Endothelial cell of umbilical vein (primary cell): ENCODE measurements at regions not wholly inside any gene's neighbourhood (a gene's known extent, or its start where the extent isn't known, plus 50 kb on each side); places are given as distances from the start of the nearest gene placed in this dataset.

ENCODE experiments used
- BruUV-seq: library from RNA; stranded (reverse); fragments of 400-500 nt; replicated peaks from 2 replicates; lab custom pipeline; 2021; lab: Mats Ljungman, UMichigan
- CTCF ChIA-PET: fragments of 300-600, 350-600 bp; sonication (Branson Sonifier 250); formaldehyde crosslinking; loops from one replicate; lab custom pipeline; 2021; ENCODE audit warnings: antibody characterized with exemption, inconsistent platforms; lab: Charles Lee
- POLR2A ChIA-PET: fragments of 300-600, 350-600 bp; sonication (Branson Sonifier 250); formaldehyde crosslinking; loops from one replicate; lab custom pipeline; 2021; ENCODE audit warnings: antibody characterized with exemption, inconsistent platforms; lab: Charles Lee
- DNase-seq: peaks from one replicate; pipeline ENCODE4 v3.0.0-alpha.2; 2011; ENCODE audit warnings: low read depth, low spot score
- FAIRE-seq: peaks from 2 replicates; lab custom pipeline; 2011; peaks lifted over from hg19 to GRCh38; lab: Jason Lieb, UNC
- H2AFZ ChIP-seq: 2 replicates; pipeline ENCODE4 v1.6.0; 2012; ENCODE audit warnings: low read depth, low read length, control low read depth, inconsistent platforms
- H3K27ac ChIP-seq: 2 replicates; pipeline ENCODE4 v1.5.1; 2011; ENCODE audit warnings: low read depth, mild to moderate bottlenecking, control low read depth, low read length, moderate library complexity; ENCODE audit not compliant: insufficient read depth
- H3K27me3 ChIP-seq, 2 experiments: 2 replicates each; pipeline versions ENCODE4 v1.6.0 to v1.6.1; 2011; ENCODE audit warnings: low read length in 2 of 2, mixed read lengths in 1 of 2; ENCODE audit not compliant: control insufficient read depth in 2 of 2, insufficient read depth in 2 of 2
- H3K36me3 ChIP-seq, 2 experiments: 2 replicates in 1 of 2; 3 replicates in 1 of 2; pipeline ENCODE4 v1.5.1; 2011; ENCODE audit warnings: low read length in 2 of 2, mild to moderate bottlenecking in 1 of 2, moderate library complexity in 1 of 2; ENCODE audit not compliant: control insufficient read depth in 2 of 2, insufficient read depth in 2 of 2; ENCODE audit errors: extremely low read depth in 1 of 2
- H3K4me1 ChIP-seq: 3 replicates; pipeline ENCODE4 v1.5.1; 2011; ENCODE audit warnings: mild to moderate bottlenecking, low read length; ENCODE audit not compliant: control insufficient read depth, insufficient read depth; ENCODE audit errors: extremely low read depth
- H3K4me2 ChIP-seq: 2 replicates; pipeline ENCODE4 v1.6.1; 2011; ENCODE audit warnings: low read length, control low read depth, mixed read lengths; ENCODE audit not compliant: insufficient read depth
- H3K4me3 ChIP-seq, 3 experiments: fragments of 200-600 bp in 1 of 3; sonication (generic), shearing (Covaris generic) in 1 of 3; replicated peaks in 1 of 3; 2 replicates each; pipeline ENCODE4 v1.5.1; 2011 to 2016; ENCODE audit warnings: control low read depth in 3 of 3, low read length in 3 of 3, mild to moderate bottlenecking in 2 of 3, inconsistent platforms in 1 of 3, low read depth in 1 of 3, moderate library complexity in 1 of 3; ENCODE audit not compliant: insufficient read depth in 1 of 3
- H3K79me2 ChIP-seq: 2 replicates; pipeline ENCODE4 v1.6.0; 2012; ENCODE audit warnings: low read length, inconsistent platforms; ENCODE audit not compliant: control insufficient read depth, insufficient read depth
- H3K9ac ChIP-seq: replicated peaks from 2 replicates; pipeline ENCODE3; 2011; ENCODE audit warnings: low read length, control low read depth; ENCODE audit not compliant: insufficient read depth; ENCODE audit errors: extremely low read depth
- H3K9me1 ChIP-seq: replicated peaks from 3 replicates; pipeline ENCODE4 v1.6.0; 2011; ENCODE audit warnings: mild to moderate bottlenecking, low read length; ENCODE audit not compliant: control insufficient read depth, insufficient read depth; ENCODE audit errors: extremely low read depth
- H3K9me3 ChIP-seq: replicated peaks from 2 replicates; pipeline ENCODE4 v1.5.1; 2012; ENCODE audit warnings: low read length, inconsistent platforms; ENCODE audit not compliant: control insufficient read depth, insufficient read depth
- H4K20me1 ChIP-seq: replicated peaks from 2 replicates; pipeline ENCODE3; 2011; ENCODE audit warnings: mild to moderate bottlenecking, low read length; ENCODE audit not compliant: control insufficient read depth, insufficient read depth; ENCODE audit errors: extremely low read depth
- CTCF ChIP-seq, 2 donors: IDR thresholded peaks; 1 replicate in 1 of 2; 2 replicates in 1 of 2; pipeline ENCODE4 v1.5.1; 2011; ENCODE audit warnings: low read length in 2 of 2, mild to moderate bottlenecking in 2 of 2, moderate library complexity in 2 of 2, control low read depth in 1 of 2, inconsistent platforms in 1 of 2, low read depth in 1 of 2; ENCODE audit not compliant: insufficient read depth in 1 of 2; ENCODE audit errors: extremely low read depth in 1 of 2
- EZH2 ChIP-seq: IDR thresholded peaks from 2 replicates; pipeline ENCODE4 v1.6.1; 2012; ENCODE audit warnings: borderline replicate concordance, low read depth, mild to moderate bottlenecking, moderate library complexity, low read length, inconsistent platforms; ENCODE audit not compliant: severe bottlenecking
- FOS ChIP-seq: IDR thresholded peaks from 2 replicates; pipeline ENCODE4 v1.6.1; 2011; ENCODE audit warnings: mild to moderate bottlenecking, low read length, moderate library complexity, borderline replicate concordance; ENCODE audit not compliant: insufficient read depth
- GATA2 ChIP-seq: IDR thresholded peaks from 2 replicates; pipeline ENCODE4 v1.7.0; 2011; ENCODE audit warnings: low read depth, mild to moderate bottlenecking, moderate library complexity, mixed read lengths, low read length; ENCODE audit not compliant: insufficient read length, insufficient read depth
- JUN ChIP-seq: IDR thresholded peaks from 2 replicates; pipeline ENCODE4 v1.6.1; 2011; ENCODE audit warnings: borderline replicate concordance, low read depth; ENCODE audit not compliant: insufficient read length, insufficient read depth
- MYC ChIP-seq: IDR thresholded peaks from one replicate; pipeline ENCODE4 v1.6.1; 2011; ENCODE audit warnings: mild to moderate bottlenecking, low read depth, low read length
- POLR2A ChIP-seq: IDR thresholded peaks from 2 replicates; pipeline ENCODE4 v1.6.1; 2012; ENCODE audit warnings: low read depth, mild to moderate bottlenecking, control low read depth, low read length
- POLR2AphosphoS5 ChIP-seq: IDR thresholded peaks from 2 replicates; pipeline ENCODE4 v1.6.1; 2012; ENCODE audit warnings: low read depth, mild to moderate bottlenecking, control low read depth, low read length, moderate library complexity; ENCODE audit not compliant: insufficient read depth
- dilution Hi-C: fragments of 300-500 bp; cut with MboI; formaldehyde crosslinking; loops from one replicate; pipeline ENCODE4 v1.15.0; 2019; ENCODE audit warnings: low sequenced_read_pairs; ENCODE audit not compliant: extremely low pct_ligation_motif_present
- intact Hi-C: fragments of 100-400 bp; cut with micrococcal nuclease; formaldehyde crosslinking; loops from one replicate; pipeline ENCODE4 v1.10.0; 2022
- TF ChIP-seq, protein P1 (sequence below): IDR thresholded peaks from 2 replicates; pipeline ENCODE4 v1.6.1; 2011; ENCODE audit not compliant: insufficient read depth, insufficient read length

DNA sequence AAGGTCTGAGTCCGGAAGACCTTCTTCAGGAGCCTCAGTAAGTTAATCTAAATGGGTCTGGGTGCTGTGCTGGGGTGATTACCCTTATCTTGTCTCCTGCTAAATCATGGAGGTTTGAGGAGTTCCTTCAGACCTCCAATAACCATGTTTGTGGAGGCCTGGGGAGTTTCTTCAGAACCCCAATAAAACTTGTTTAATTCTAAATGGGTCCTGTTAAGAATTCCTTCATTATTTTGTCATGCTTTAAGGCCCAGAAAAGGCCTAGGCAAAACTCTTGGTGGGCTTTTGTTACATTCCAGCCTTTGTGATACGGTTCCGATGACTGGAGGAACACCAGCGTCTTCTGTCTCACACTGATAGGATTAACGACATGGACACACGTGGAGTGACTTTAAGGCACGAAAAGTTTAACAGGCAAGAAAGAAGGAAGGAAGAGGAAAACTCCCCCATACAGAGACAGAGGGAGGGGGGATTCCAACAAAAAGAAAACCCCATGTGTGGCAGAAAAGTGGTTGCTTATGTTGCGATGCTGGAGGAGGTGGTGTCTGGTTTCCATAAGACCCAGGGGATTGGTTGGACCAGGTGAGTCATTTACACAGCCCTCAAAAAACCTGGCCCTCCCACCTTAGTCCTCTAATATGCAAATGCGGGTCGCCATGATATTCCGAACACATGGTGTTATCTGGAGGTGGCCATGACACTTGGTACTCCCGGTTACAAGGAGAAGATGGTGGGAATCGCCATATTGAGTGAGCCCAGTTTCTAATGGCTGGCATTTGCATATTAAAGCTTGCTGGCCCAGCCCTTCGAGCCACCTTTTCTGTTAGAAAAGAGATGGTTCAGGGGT is 72.6 kb upstream of the MFGE8 start:
- DNase-seq (no peak), FAIRE-seq (no peak)
- ChIA-PET CTCF (interaction anchor here (0.8 kb wide), 1 partner anchor 18 kb away, joined by 3 read pairs; no protein-coding TSS in a partner anchor), POLR2A (no interaction called here)
- peaks cover 0 to 3% of the 10 kb centered on the region in 2 experiments for H3K27me3 ChIP-seq
- TF ChIP-seq POLR2A, result no peak
- no peak for TF ChIP-seq EZH2
- no peak for TF ChIP-seq CTCF (IDR thresholded peaks at IDR 0.05; ENCODE audit: extremely low read depth in 1 of 2, insufficient read depth in 1 of 2, low read depth in 1 of 2, low read length in 2 of 2)
- H3K9ac ChIP-seq, result no peak overlapping the region
- no peaks in the 10 kb centered on the region for H3K79me2 ChIP-seq
- H3K4me3 ChIP-seq, result no peak overlapping the region
- dilution Hi-C loops, result no loop called here
- H3K4me1 ChIP-seq, result no peaks in the 10 kb centered on the region
- H3K9me1 ChIP-seq, result no peaks in the 10 kb centered on the region
- BruUV-seq, result no TSS peak
- no peak overlapping the region for H2AFZ ChIP-seq
- no peak overlapping the region for H3K4me2 ChIP-seq
- H3K9me3 ChIP-seq, result no peaks in the 10 kb centered on the region
- no peaks in the 10 kb centered on the region for H3K36me3 ChIP-seq
- intact Hi-C loops, result no loop called here
- no peaks in the 10 kb centered on the region for H4K20me1 ChIP-seq
- H3K27ac ChIP-seq, result no peak overlapping the region

- intact Hi-C loops, result no loop called here
- TF ChIP-seq GATA2 (no peak), POLR2AphosphoS5 (no peak), EZH2 (no peak), JUN (no peak), MYC (no peak), POLR2A (no peak), FOS (no peak), CTCF (IDR thresholded peaks at IDR 0.05; ENCODE audit: extremely low read depth in 1 of 2, insufficient read depth in 1 of 2, low read depth in 1 of 2, low read length in 2 of 2) (no peak)
- TF ChIP-seq, protein P1, sequence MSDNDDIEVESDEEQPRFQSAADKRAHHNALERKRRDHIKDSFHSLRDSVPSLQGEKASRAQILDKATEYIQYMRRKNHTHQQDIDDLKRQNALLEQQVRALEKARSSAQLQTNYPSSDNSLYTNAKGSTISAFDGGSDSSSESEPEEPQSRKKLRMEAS, result no peak
- ChIA-PET POLR2A (no interaction called here), CTCF (interaction anchor here (0.8 kb wide), 1 partner anchor 17 kb away, joined by 3 read pairs; no protein-coding TSS in a partner anchor)
- Histone ChIP-seq H3K4me3 (no peak overlapping the region), H3K9me3 (no peaks in the 10 kb centered on the region), H3K79me2 (no peaks in the 10 kb centered on the region), H3K4me1 (no peaks in the 10 kb centered on the region), H3K27me3 (peaks cover 0 to 3% of the 10 kb centered on the region in 2 experiments), H2AFZ (no peak overlapping the region), H3K4me2 (no peak overlapping the region), H3K9me1 (no peaks in the 10 kb centered on the region), H3K27ac (no peak overlapping the region), H4K20me1 (no peaks in the 10 kb centered on the region), H3K9ac (no peak overlapping the region), H3K36me3 (no peaks in the 10 kb centered on the region)
- DNase-seq (no peak), FAIRE-seq (no peak)
- dilution Hi-C loops, result no loop called here
- no TSS peak for BruUV-seq
Measured at GRCh38 chr15:88986949-88987590, 73.9 kb upstream of the MFGE8 start.
